Stimulated activated memory B cell treated with anti-CD40 and anti-IgM and Interleukin-4, amounts not matched to agents 10 μg/mL and 1 μg/mL and 100 μg/mL, for 72 hours (primary cell): ENCODE measurements at regions not wholly inside any gene's neighbourhood (a gene's known extent, or its start where the extent isn't known, plus 50 kb on each side); places are given as distances from the start of the nearest gene placed in this dataset.

Source experiments
- ATAC-seq: fragments of 150-1000 bp; cut with Tn5 transposase; 2 replicates; pipeline ENCODE4 v1.10.0; 2021
- H3K27ac Mint-ChIP-seq: one replicate; pipeline ENCODE4 v1.8.0; 2022; ENCODE audit warnings: mild to moderate bottlenecking, mixed read lengths
- H3K27me3 Mint-ChIP-seq: one replicate; pipeline ENCODE4 v1.8.0; 2022; ENCODE audit warnings: mixed read lengths
- H3K36me3 Mint-ChIP-seq: one replicate; pipeline ENCODE4 v1.8.0; 2022; ENCODE audit warnings: mixed read lengths
- H3K4me1 Mint-ChIP-seq: one replicate; pipeline ENCODE4 v1.8.0; 2022; ENCODE audit warnings: mixed read lengths
- H3K4me3 Mint-ChIP-seq: one replicate; pipeline ENCODE4 v1.8.0; 2022; ENCODE audit warnings: mild to moderate bottlenecking, moderate library complexity, mixed read lengths
- H3K9me3 Mint-ChIP-seq: one replicate; pipeline ENCODE4 v1.8.0; 2022; ENCODE audit warnings: mixed read lengths

- Mint-ChIP-seq H3K27me3 (peaks cover 49% of the 10 kb centered on the region), H3K4me3 (no peak overlapping the region)
Measured at GRCh38 chr11:11709447-11710239, 87.8 kb upstream of the GALNT18 start.

GRCh38 chr11:11708256-11708655 lies 86.5 kb upstream of the GALNT18 start:
- Mint-ChIP-seq H3K9me3 (no peaks in the 10 kb centered on the region), H3K4me1 (no peaks in the 10 kb centered on the region), H3K27me3 (peaks cover 39% of the 10 kb centered on the region), H3K36me3 (no peaks in the 10 kb centered on the region), H3K4me3 (no peak overlapping the region), H3K27ac (no peak overlapping the region)
- no peak for ATAC-seq

More at GRCh38 chr11:11709447-11710239, 87.8 kb upstream of the GALNT18 start:
- Mint-ChIP-seq H3K9me3 (no peaks in the 10 kb centered on the region), H3K4me1 (no peaks in the 10 kb centered on the region), H3K27ac (no peak overlapping the region), H3K36me3 (no peaks in the 10 kb centered on the region)
- no peak for ATAC-seq

GRCh38 chr11:11706028-11706427 lies 84.2 kb upstream of the GALNT18 start:
- no peaks in the 10 kb centered on the region for H3K9me3 Mint-ChIP-seq
- no peak overlapping the region for H3K4me3 Mint-ChIP-seq
- no peaks in the 10 kb centered on the region for H3K36me3 Mint-ChIP-seq
- peaks cover 39% of the 10 kb centered on the region for H3K27me3 Mint-ChIP-seq
- H3K4me1 Mint-ChIP-seq: no peaks in the 10 kb centered on the region
- no peak for ATAC-seq
- no peak overlapping the region for H3K27ac Mint-ChIP-seq

- Mint-ChIP-seq H3K4me3 (no peak overlapping the region), H3K27ac (no peak overlapping the region), H3K27me3 (peaks cover 36% of the 10 kb centered on the region), H3K9me3 (no peaks in the 10 kb centered on the region), H3K36me3 (no peaks in the 10 kb centered on the region), H3K4me1 (no peaks in the 10 kb centered on the region)
- no peak for ATAC-seq
Measured at GRCh38 chr11:11703885-11704284, 82.1 kb upstream of the GALNT18 start.

- Mint-ChIP-seq H3K27me3 (peaks cover 9% of the 10 kb centered on the region), H3K9me3 (peaks cover 1% of the 10 kb centered on the region), H3K4me1 (no peaks in the 10 kb centered on the region), H3K27ac (no peak overlapping the region), H3K36me3 (no peaks in the 10 kb centered on the region), H3K4me3 (no peak overlapping the region)
- ATAC-seq: no peak
Measured at GRCh38 chr11:11701070-11701469, 79.3 kb upstream of the GALNT18 start.

- Mint-ChIP-seq H3K9me3 (peaks cover 6% of the 10 kb centered on the region), H3K27ac (no peak overlapping the region), H3K27me3 (peaks cover 3% of the 10 kb centered on the region), H3K36me3 (no peaks in the 10 kb centered on the region), H3K4me1 (no peaks in the 10 kb centered on the region), H3K4me3 (no peak overlapping the region)
- ATAC-seq: no peak
Measured at GRCh38 chr11:11697796-11698195, 76.0 kb upstream of the GALNT18 start.

- H3K27ac Mint-ChIP-seq: no peak overlapping the region
- no peaks in the 10 kb centered on the region for H3K36me3 Mint-ChIP-seq
- H3K9me3 Mint-ChIP-seq: peaks cover 6% of the 10 kb centered on the region
- no peaks in the 10 kb centered on the region for H3K4me1 Mint-ChIP-seq
- no peak overlapping the region for H3K4me3 Mint-ChIP-seq
- ATAC-seq: no peak
- H3K27me3 Mint-ChIP-seq: peaks cover 21% of the 10 kb centered on the region
Measured at GRCh38 chr11:11691296-11692151, 69.7 kb upstream of the GALNT18 start.

- Mint-ChIP-seq H3K27ac (no peak overlapping the region), H3K9me3 (peaks cover 5% of the 10 kb centered on the region), H3K27me3 (peaks cover 52% of the 10 kb centered on the region), H3K4me1 (no peaks in the 10 kb centered on the region), H3K36me3 (no peaks in the 10 kb centered on the region), H3K4me3 (no peak overlapping the region)
- ATAC-seq: no peak
Measured at GRCh38 chr11:11681536-11681935, 59.7 kb upstream of the GALNT18 start.

- H3K27me3 Mint-ChIP-seq: peaks cover 50% of the 10 kb centered on the region
- H3K27ac Mint-ChIP-seq: no peak overlapping the region
- H3K9me3 Mint-ChIP-seq: no peaks in the 10 kb centered on the region
- no peak for ATAC-seq
- H3K4me3 Mint-ChIP-seq: no peak overlapping the region
- no peaks in the 10 kb centered on the region for H3K4me1 Mint-ChIP-seq
- H3K36me3 Mint-ChIP-seq: no peaks in the 10 kb centered on the region
Measured at GRCh38 chr11:11677672-11678356, 56.0 kb upstream of the GALNT18 start.

GRCh38 chr11:11675671-11676181 lies 53.9 kb upstream of the GALNT18 start:
- H3K4me1 Mint-ChIP-seq: no peaks in the 10 kb centered on the region
- H3K4me3 Mint-ChIP-seq: no peak overlapping the region
- no peak for ATAC-seq
- no peaks in the 10 kb centered on the region for H3K36me3 Mint-ChIP-seq
- no peaks in the 10 kb centered on the region for H3K9me3 Mint-ChIP-seq
- H3K27ac Mint-ChIP-seq: no peak overlapping the region
- H3K27me3 Mint-ChIP-seq: peaks cover 43% of the 10 kb centered on the region

GRCh38 chr11:11672789-11673188 lies 51.0 kb upstream of the GALNT18 start:
- peaks cover 27% of the 10 kb centered on the region for H3K27me3 Mint-ChIP-seq

GRCh38 chr11:11672101-11672500 lies 50.3 kb upstream of the GALNT18 start:
- Mint-ChIP-seq H3K36me3 (no peaks in the 10 kb centered on the region), H3K4me3 (no peak overlapping the region), H3K4me1 (no peaks in the 10 kb centered on the region), H3K27ac (no peak overlapping the region), H3K27me3 (peaks cover 30% of the 10 kb centered on the region), H3K9me3 (peaks cover 3% of the 10 kb centered on the region)
- ATAC-seq: no peak

More at GRCh38 chr11:11672789-11673188, 51.0 kb upstream of the GALNT18 start:
- Mint-ChIP-seq H3K4me1 (no peaks in the 10 kb centered on the region), H3K4me3 (no peak overlapping the region), H3K36me3 (no peaks in the 10 kb centered on the region), H3K9me3 (no peaks in the 10 kb centered on the region), H3K27ac (no peak overlapping the region)
- ATAC-seq: no peak
